LNCaP clone FGC (cell line): ENCODE measurements at regions not wholly inside any gene's neighbourhood (a gene's known extent, or its start where the extent isn't known, plus 50 kb on each side); places are given as distances from the start of the nearest gene placed in this dataset.

Source experiments
- DNase-seq: peaks from one replicate; pipeline ENCODE4 v3.0.0-alpha.2; 2011; ENCODE audit warnings: low read depth
- H3K4me3 ChIP-seq: 2 replicates; pipeline ENCODE4 v1.5.1; 2011; ENCODE audit warnings: mild to moderate bottlenecking, low read depth, low read length, control low read depth
- TF ChIP-seq, protein P1 (sequence below): IDR thresholded peaks from 2 replicates; pipeline ENCODE4 v1.5.1; 2012; ENCODE audit warnings: mild to moderate bottlenecking; ENCODE audit not compliant: control insufficient read depth, insufficient read depth; ENCODE audit errors: extremely low read depth

DNA sequence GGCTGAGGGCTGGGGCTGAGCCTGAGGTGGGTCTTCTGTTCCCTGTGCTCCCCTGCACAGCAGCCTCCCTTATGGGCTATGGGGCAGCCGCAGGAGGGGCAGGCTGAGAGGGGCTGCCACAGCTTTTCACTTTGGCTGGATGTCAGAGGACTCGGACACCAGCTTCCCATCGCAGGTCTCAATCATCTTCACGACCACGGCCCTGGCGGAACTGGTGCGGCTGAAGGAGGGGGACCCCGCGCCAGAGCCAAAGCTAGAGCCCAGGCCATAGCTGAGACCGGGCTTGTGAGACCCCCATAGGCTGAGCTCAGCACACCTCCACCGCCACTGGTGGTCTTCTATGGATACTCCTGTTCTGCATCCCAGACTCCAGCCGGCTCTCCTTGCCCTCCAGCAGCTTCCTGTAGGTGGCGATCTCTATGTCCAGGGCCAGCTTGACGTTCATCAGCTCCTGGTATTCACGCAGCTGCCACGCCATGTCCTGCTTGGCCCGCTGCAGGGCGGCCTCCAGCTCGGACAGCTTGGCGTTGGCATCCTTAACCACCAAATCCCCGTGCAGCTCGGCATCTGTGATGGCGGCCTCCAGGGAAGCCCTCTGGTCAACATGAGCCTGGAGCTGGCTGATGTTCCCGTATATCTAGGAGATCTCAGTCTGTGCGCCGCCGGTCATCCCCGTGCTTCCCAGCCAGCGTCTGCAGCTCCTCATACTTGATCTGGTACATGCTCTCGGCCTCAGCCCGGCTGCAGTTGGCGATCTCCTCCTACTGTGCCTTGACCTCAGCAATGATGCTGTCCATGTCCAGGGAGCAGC, 181.7 kb upstream of the SYNPR start:
- no peak overlapping the region for H3K4me3 ChIP-seq
- DNase-seq: no peak
- TF ChIP-seq, protein P1, sequence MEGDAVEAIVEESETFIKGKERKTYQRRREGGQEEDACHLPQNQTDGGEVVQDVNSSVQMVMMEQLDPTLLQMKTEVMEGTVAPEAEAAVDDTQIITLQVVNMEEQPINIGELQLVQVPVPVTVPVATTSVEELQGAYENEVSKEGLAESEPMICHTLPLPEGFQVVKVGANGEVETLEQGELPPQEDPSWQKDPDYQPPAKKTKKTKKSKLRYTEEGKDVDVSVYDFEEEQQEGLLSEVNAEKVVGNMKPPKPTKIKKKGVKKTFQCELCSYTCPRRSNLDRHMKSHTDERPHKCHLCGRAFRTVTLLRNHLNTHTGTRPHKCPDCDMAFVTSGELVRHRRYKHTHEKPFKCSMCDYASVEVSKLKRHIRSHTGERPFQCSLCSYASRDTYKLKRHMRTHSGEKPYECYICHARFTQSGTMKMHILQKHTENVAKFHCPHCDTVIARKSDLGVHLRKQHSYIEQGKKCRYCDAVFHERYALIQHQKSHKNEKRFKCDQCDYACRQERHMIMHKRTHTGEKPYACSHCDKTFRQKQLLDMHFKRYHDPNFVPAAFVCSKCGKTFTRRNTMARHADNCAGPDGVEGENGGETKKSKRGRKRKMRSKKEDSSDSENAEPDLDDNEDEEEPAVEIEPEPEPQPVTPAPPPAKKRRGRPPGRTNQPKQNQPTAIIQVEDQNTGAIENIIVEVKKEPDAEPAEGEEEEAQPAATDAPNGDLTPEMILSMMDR: no peak

DNA sequence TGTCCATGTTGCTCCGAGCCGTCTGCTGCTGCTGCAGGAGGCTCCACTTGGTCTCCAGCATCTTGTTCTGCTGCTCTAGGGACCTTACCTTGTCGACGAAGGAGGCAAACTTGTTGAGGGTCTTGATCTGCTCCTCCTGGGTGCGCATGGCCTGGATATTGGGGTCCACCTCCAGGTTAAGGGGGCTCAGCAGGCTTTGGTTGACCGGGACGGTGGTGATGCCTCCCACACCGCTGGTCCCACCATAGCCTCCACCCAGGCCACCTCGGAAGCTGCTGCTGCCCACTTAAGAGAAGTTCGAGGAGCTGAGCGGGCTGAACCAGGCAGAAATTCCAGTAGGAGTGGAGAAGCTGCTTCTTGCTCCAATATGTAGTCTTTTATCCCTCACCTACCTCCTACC, 180.7 kb upstream of the SYNPR start:
- TF ChIP-seq, protein P1: no peak
- no peak for DNase-seq

DNA sequence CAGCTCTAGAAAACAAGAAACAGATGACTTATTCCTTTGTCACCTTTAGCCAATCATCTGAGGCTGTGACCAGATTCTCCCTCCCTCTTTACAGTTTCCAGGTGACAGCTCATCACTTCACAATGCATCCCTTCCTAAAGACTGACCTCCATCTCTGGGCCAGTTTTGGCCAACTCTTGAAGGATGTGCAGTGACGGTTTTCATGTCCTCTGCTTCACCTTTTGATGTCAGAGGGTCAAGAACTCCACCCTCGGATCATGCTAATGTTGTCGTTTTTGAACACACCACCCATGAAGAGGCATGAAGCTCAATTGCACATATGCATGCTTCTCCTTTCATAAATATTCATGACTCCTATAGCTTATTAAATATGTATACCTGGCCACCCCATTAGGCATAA, 161.2 kb upstream of the SYNPR start:
- no peak overlapping the region for H3K4me3 ChIP-seq
- no peak for DNase-seq
- TF ChIP-seq, protein P1: no peak

More for the DNA sequence above, 180.7 kb upstream of the SYNPR start:
- no peak overlapping the region for H3K4me3 ChIP-seq

DNA sequence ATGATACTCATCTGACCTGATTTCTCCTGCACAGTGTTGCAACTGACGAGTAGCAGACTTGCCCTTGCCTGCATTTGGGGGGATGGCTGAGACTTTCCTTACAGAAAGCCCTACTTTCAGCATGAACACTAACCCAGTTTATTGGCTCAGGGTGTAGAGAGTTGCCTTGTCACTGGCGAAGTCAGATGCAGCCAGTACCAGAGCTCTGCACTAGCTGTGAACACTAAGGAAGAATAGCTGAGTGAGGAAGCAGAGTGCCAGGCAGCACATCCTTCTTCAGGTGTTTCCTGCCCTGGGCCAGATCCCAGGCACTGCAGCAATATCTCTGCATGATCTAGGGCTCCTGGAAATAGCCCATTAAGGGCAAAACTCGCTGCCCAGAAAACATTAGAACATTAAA, 154.0 kb upstream of the SYNPR start:
- TF ChIP-seq, protein P1: no peak
- H3K4me3 ChIP-seq: no peak overlapping the region
- DNase-seq: no peak

DNA sequence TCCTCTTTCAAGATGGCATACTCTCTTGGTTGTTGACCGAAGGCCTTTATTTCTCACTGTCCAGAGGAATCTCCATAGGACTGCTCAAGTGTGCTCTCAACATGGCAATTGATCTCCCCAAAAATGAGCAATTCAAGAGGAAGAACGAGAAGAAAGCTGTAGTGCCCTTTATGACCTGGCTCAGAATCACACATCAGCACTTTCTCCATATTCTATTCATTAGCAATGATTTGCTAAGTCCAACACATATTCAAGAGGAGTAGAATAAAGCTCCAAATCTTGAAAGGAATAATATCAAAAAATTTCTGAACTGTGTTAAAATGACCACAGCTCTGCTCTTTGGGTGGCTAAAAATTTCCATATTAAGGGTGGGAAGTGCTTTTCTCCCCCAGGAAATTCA, 151.6 kb upstream of the SYNPR start:
- no peak for DNase-seq
- no peak overlapping the region for H3K4me3 ChIP-seq
- TF ChIP-seq, protein P1: no peak

DNA sequence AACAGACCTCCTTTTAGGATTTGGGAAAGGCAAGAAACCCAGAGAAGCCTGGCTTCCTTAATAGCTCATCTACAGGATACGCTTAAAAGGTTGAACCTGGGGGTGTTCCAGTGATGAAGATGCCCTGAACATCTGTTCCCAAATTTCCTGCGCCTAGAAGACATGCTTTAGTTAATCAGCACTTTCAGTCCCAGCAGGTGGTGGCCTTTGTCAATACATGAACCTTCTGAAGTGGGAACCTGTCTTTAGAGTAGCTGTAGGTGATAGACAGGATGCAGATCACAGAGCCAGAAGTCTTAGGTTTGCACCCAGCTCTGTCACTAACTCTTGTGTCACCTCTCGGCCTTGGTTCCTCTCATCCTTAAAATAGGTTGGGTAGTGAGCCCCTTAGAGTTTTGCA, 149.7 kb upstream of the SYNPR start:
- TF ChIP-seq, protein P1: no peak
- no peak for DNase-seq
- no peak overlapping the region for H3K4me3 ChIP-seq

DNA sequence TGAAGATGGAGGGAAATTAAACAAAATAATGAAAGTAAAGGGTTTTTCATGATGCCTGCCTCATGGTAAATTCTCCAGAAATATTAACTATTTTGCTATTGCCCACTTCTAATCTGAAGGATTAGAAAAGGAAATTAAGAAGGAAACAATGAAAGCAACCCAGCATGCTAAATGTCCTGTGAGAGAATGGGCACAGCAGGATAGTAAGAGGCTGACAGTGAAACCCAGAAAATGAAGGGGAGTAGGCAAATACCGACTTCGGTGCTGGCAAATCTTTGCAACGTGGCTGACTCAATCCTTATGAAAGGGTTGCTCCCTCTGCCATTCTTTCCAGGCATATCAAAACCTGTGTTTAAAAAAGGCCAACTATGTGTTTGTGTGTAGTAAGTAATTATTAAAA, 147.5 kb upstream of the SYNPR start:
- TF ChIP-seq, protein P1: no peak
- DNase-seq: no peak
- H3K4me3 ChIP-seq: no peak overlapping the region
